PC-9 (cell line): ENCODE measurements at regions not wholly inside any gene's neighbourhood (a gene's known extent, or its start where the extent isn't known, plus 50 kb on each side); places are given as distances from the start of the nearest gene placed in this dataset.

Source experiments
- BruUV-seq: library from RNA; stranded (reverse); fragments of 400-500 nt; replicated peaks from 2 replicates; lab custom pipeline; 2021; lab: Mats Ljungman, UMichigan
- CTCF ChIA-PET: fragments of 300-600 bp; sonication (Branson Sonifier 250); formaldehyde crosslinking; loops from one replicate; lab custom pipeline; 2022; ENCODE audit warnings: antibody characterized with exemption; lab: Charles Lee
- POLR2A ChIA-PET: fragments of 300-600 bp; sonication (Branson Sonifier 250); formaldehyde crosslinking; loops from one replicate; lab custom pipeline; 2022; ENCODE audit warnings: antibody characterized with exemption; ENCODE audit not compliant: unreplicated experiment; lab: Charles Lee
- DNase-seq, 2 experiments: peaks; one replicate each; pipeline versions ENCODE4 v3.0.0 to v3.0.0-alpha.2; 2015 to 2022; ENCODE audit warnings: mixed read lengths in 1 of 2
- H2AFZ ChIP-seq: fragments of 200-600 bp; sonication (generic); 2 replicates; pipeline ENCODE4 v1.8.1; 2017; ENCODE audit warnings: antibody characterized with exemption
- H3F3A ChIP-seq: fragments of 200-600 bp; sonication (generic); 2 replicates; pipeline ENCODE4 v1.8.1; 2017; ENCODE audit warnings: antibody characterized with exemption, mild to moderate bottlenecking, low read depth; ENCODE audit not compliant: insufficient read depth
- H3K27ac ChIP-seq: fragments of 200-600 bp; sonication (generic); 2 replicates; pipeline ENCODE4 v1.6.1; 2016; ENCODE audit warnings: mixed run types
- H3K27me3 ChIP-seq: fragments of 200-600 bp; sonication (generic); 2 replicates; pipeline ENCODE4 v1.6.1; 2016; ENCODE audit warnings: low read depth, mixed run types; ENCODE audit not compliant: insufficient read depth
- H3K36me3 ChIP-seq: fragments of 200-600 bp; sonication (generic); 2 replicates; pipeline ENCODE4 v1.6.1; 2016; ENCODE audit warnings: low read depth, mixed run types
- H3K4me1 ChIP-seq: fragments of 200-600 bp; sonication (generic); replicated peaks from 2 replicates; pipeline ENCODE4 v1.6.1; 2016; ENCODE audit warnings: mixed run types; ENCODE audit not compliant: insufficient read depth
- H3K4me2 ChIP-seq: fragments of 200-600 bp; sonication (generic); 2 replicates; pipeline ENCODE4 v1.6.1; 2017; ENCODE audit warnings: mixed run types
- H3K4me3 ChIP-seq: fragments of 200-600 bp; sonication (generic); 2 replicates; pipeline ENCODE4 v1.6.1; 2016; ENCODE audit warnings: mixed run types
- H3K79me2 ChIP-seq: fragments of 200-600 bp; sonication (generic); 2 replicates; pipeline ENCODE4 v1.6.1; 2017; ENCODE audit warnings: low read depth, mixed run types
- H3K9me2 ChIP-seq: fragments of 200-600 bp; sonication (generic); 2 replicates; pipeline ENCODE4 v1.8.1; 2017; ENCODE audit warnings: mild to moderate bottlenecking; ENCODE audit not compliant: insufficient read depth
- H3K9me3 ChIP-seq: fragments of 200-600 bp; sonication (generic); 2 replicates; pipeline ENCODE4 v1.8.1; 2016; ENCODE audit warnings: low read depth; ENCODE audit not compliant: insufficient read depth
- H4K20me1 ChIP-seq: fragments of 200-600 bp; sonication (generic); 2 replicates; pipeline ENCODE4 v1.8.1; 2017; ENCODE audit not compliant: insufficient read depth
- CTCF ChIP-seq: fragments of 200-600 bp; sonication (generic); conservative IDR thresholded peaks from 2 replicates; pipeline ENCODE4 v1.6.1; 2017; ENCODE audit warnings: mixed run types, antibody characterized with exemption, mild to moderate bottlenecking, moderate library complexity
- EZH2 ChIP-seq: fragments of 200-600 bp; sonication (generic); IDR thresholded peaks from 2 replicates; pipeline ENCODE4 v1.8.0; 2017; ENCODE audit warnings: antibody characterized with exemption, low read depth
- intact Hi-C: fragments of 100-400 bp; cut with micrococcal nuclease; formaldehyde crosslinking; loops from one replicate; pipeline ENCODE4 v1.10.0; 2022; ENCODE audit not compliant: unreplicated experiment

GRCh38 chr3:104526901-104527401 lies 839.8 kb upstream of the ALCAM start:
- intact Hi-C loops, result no loop called here
- no peak overlapping the region for H3K27ac ChIP-seq
- no peak overlapping the region for H3K4me2 ChIP-seq
- no peak for DNase-seq
- no peak overlapping the region for H3K4me3 ChIP-seq
- no peak overlapping the region for H2AFZ ChIP-seq
- no peaks in the 10 kb centered on the region for H3K4me1 ChIP-seq
- CTCF ChIA-PET, result no interaction called here
- H3K27me3 ChIP-seq, result no peaks in the 10 kb centered on the region
- TF ChIP-seq CTCF (no peak), EZH2 (no peak)
- H3K9me2 ChIP-seq, result no peaks in the 10 kb centered on the region
- no peaks in the 10 kb centered on the region for H3K79me2 ChIP-seq
- H3K9me3 ChIP-seq, result no peaks in the 10 kb centered on the region
- no peaks in the 10 kb centered on the region for H4K20me1 ChIP-seq
- no TSS peak for BruUV-seq
- no peaks in the 10 kb centered on the region for H3K36me3 ChIP-seq
- POLR2A ChIA-PET, result no interaction called here
- no peaks in the 10 kb centered on the region for H3F3A ChIP-seq

GRCh38 chr3:104530934-104531333 lies 835.8 kb upstream of the ALCAM start:
- Histone ChIP-seq H3K4me2 (no peak overlapping the region), H3K4me3 (no peak overlapping the region), H3K27ac (no peak overlapping the region), H3K36me3 (no peaks in the 10 kb centered on the region), H3K4me1 (no peaks in the 10 kb centered on the region), H3K79me2 (no peaks in the 10 kb centered on the region), H3K27me3 (no peaks in the 10 kb centered on the region), H2AFZ (no peak overlapping the region), H3K9me2 (no peaks in the 10 kb centered on the region), H3F3A (no peaks in the 10 kb centered on the region), H3K9me3 (peaks cover 5% of the 10 kb centered on the region; the same call in 1 of the 2 replicates), H4K20me1 (no peaks in the 10 kb centered on the region)
- DNase-seq, result no peak
- ChIA-PET CTCF (no interaction called here), POLR2A (no interaction called here)
- intact Hi-C loops, result no loop called here
- TF ChIP-seq CTCF, result no peak
- no peak for TF ChIP-seq EZH2
- BruUV-seq, result no TSS peak

GRCh38 chr3:104536715-104537114 lies 830.0 kb upstream of the ALCAM start:
- no peaks in the 10 kb centered on the region for H3K36me3 ChIP-seq
- no peaks in the 10 kb centered on the region for H3K4me1 ChIP-seq
- H3K27ac ChIP-seq, result no peak overlapping the region
- peaks cover 5% of the 10 kb centered on the region; the same call in 1 of the 2 replicates for H3K9me3 ChIP-seq
- CTCF ChIA-PET, result no interaction called here
- H3K4me3 ChIP-seq, result no peak overlapping the region
- no peaks in the 10 kb centered on the region for H3K27me3 ChIP-seq
- no peaks in the 10 kb centered on the region for H3F3A ChIP-seq
- H3K9me2 ChIP-seq, result 0 out of 2 replicates have a peak, but pooled peaks cover 6% of the 10 kb centered on the region
- no peak overlapping the region for H3K4me2 ChIP-seq
- no peaks in the 10 kb centered on the region for H3K79me2 ChIP-seq
- H4K20me1 ChIP-seq, result no peaks in the 10 kb centered on the region
- POLR2A ChIA-PET, result no interaction called here
- DNase-seq, result no peak
- no TSS peak for BruUV-seq
- no peak overlapping the region for H2AFZ ChIP-seq
- TF ChIP-seq EZH2 (no peak), CTCF (no peak)
- intact Hi-C loops, result no loop called here
